Activated CD4-positive, alpha-beta T cell treated with anti-CD3 and anti-CD28 coated beads for 36 hours (primary cell): ENCODE measurements at regions not wholly inside any gene's neighbourhood (a gene's known extent, or its start where the extent isn't known, plus 50 kb on each side); places are given as distances from the start of the nearest gene placed in this dataset.

Experiments used
- ATAC-seq: fragments of 200-7000 bp; cut with Tn5 transposase; one replicate; pipeline ENCODE4 v1.10.0; 2021; ENCODE audit warnings: mild to moderate bottlenecking, moderate library complexity
- CTCF ChIA-PET: fragments of 350-600 bp; sonication (Branson Sonifier 250); formaldehyde crosslinking; loops from one replicate; lab custom pipeline; 2021; ENCODE audit warnings: antibody characterized with exemption; lab: Charles Lee
- POLR2A ChIA-PET: fragments of 350-600 bp; sonication (Branson Sonifier 250); formaldehyde crosslinking; loops from one replicate; lab custom pipeline; 2021; ENCODE audit warnings: antibody characterized with exemption, inconsistent platforms; lab: Charles Lee
- DNase-seq: peaks from one replicate; pipeline ENCODE4 v3.0.0-alpha.2; 2020
- H3K27ac Mint-ChIP-seq: one replicate; pipeline ENCODE4 v1.8.0; 2021; ENCODE audit warnings: mixed read lengths
- H3K27me3 Mint-ChIP-seq: one replicate; pipeline ENCODE4 v1.8.0; 2021; ENCODE audit warnings: mixed read lengths
- H3K36me3 Mint-ChIP-seq: one replicate; pipeline ENCODE4 v1.8.0; 2021; ENCODE audit warnings: low read depth, mixed read lengths
- H3K4me1 Mint-ChIP-seq: one replicate; pipeline ENCODE4 v1.8.0; 2021; ENCODE audit warnings: mixed read lengths
- H3K4me3 Mint-ChIP-seq: one replicate; pipeline ENCODE4 v1.8.0; 2021; ENCODE audit warnings: mild to moderate bottlenecking, moderate library complexity, mixed read lengths
- H3K9me3 Mint-ChIP-seq: one replicate; pipeline ENCODE4 v1.8.0; 2021; ENCODE audit warnings: low read depth, mixed read lengths
- intact Hi-C, 2 experiments: fragments of 100-400 bp; cut with DNase I in 1 of 2; cut with micrococcal nuclease in 1 of 2; formaldehyde crosslinking; loops; one replicate each; pipeline versions ENCODE4 v1.14.2 to v1.15.1; 2022 to 2024; cut with DNase I, micrococcal nuclease

DNA sequence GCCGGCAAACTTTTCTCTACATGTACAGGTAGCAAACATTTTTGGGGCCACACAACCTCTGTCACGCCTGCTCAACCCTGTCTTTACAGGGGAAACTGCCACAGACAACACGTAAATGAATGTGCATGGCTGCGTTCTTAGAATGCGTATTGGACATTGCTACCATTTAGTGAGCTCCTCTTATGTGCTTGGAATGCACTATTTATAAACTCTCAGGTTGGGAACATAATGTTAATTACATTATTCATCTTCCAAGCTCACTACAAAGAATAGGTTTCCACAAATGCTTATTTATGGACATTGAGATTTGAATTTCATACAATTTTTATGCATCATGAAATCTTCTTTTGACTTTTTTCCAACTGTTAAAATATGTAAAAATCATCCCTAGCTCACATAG is 92.0 kb upstream of the RPS6KA2 start:
- Mint-ChIP-seq H3K27ac (no peak overlapping the region), H3K36me3 (no peaks in the 10 kb centered on the region), H3K4me3 (no peak overlapping the region), H3K4me1 (no peaks in the 10 kb centered on the region), H3K9me3 (no peaks in the 10 kb centered on the region), H3K27me3 (no peaks in the 10 kb centered on the region)
- ChIA-PET POLR2A (no interaction called here), CTCF (no interaction called here)
- ATAC-seq (no peak), DNase-seq (no peak)
- intact Hi-C loops = no loop called here

DNA sequence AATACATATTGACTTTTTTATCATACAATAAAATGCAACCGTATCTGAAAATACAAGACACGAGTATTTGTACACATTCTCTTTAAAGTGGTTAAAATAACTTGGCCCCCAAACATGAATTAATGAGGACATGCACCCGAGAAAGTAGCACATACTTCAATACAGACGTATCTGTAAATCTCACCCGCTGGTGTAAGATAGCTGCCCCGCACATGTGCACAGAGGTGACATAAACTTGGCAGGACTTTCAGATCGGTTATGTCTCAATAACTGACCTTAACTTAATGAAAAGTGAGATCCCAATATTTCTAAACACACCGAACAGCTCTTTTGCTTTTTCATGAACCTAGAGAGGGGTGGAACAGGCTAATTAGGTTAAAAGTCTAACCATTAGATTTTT is 91.5 kb upstream of the RPS6KA2 start:
- Mint-ChIP-seq H3K36me3 (no peaks in the 10 kb centered on the region), H3K27me3 (no peaks in the 10 kb centered on the region), H3K4me1 (no peaks in the 10 kb centered on the region), H3K4me3 (no peak overlapping the region), H3K9me3 (no peaks in the 10 kb centered on the region), H3K27ac (no peak overlapping the region)
- no peak for DNase-seq
- ChIA-PET CTCF (no interaction called here), POLR2A (no interaction called here)
- intact Hi-C loops = no loop called here
- ATAC-seq = no peak

DNA sequence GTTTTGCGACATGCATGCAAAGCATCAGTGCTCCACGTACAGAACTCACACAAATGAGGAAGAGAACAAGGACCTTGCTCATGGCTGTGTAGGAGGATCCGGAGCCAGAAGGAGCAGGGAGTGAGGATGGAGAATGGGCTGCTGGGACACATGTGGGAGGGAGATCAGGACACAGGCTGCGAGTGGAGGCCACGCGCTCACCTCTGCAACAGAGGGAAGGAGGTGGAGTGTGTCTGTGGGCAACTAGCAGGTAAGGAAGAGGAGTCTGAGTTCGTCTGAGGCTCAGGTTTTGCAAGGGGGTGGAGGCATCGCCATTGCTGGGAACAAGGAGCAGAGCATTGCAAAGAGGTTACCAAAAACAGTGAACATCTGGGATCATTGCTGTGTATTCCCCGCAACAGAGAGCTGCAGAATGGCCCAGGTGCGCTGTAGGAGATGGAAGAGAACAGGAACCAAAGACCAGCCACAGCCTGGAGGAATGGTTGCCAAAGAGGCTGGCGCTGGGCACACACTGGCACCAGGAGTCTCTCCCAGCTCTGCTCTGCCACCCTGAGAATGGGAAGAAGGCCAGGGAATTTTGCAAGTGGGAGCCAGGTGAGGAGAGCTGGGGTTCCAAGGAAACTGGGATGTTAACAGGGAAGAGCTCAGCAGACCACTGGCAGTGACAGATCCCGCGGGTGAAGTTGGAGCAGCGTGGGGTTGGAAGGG is 90.0 kb upstream of the RPS6KA2 start:
- Mint-ChIP-seq H3K4me1 (no peaks in the 10 kb centered on the region), H3K9me3 (no peaks in the 10 kb centered on the region), H3K27me3 (no peaks in the 10 kb centered on the region), H3K27ac (no peak overlapping the region), H3K36me3 (no peaks in the 10 kb centered on the region), H3K4me3 (no peak overlapping the region)
- POLR2A ChIA-PET = no interaction called here
- CTCF ChIA-PET = no interaction called here
- ATAC-seq = no peak
- no peak for DNase-seq
- intact Hi-C loops = no loop called here

DNA sequence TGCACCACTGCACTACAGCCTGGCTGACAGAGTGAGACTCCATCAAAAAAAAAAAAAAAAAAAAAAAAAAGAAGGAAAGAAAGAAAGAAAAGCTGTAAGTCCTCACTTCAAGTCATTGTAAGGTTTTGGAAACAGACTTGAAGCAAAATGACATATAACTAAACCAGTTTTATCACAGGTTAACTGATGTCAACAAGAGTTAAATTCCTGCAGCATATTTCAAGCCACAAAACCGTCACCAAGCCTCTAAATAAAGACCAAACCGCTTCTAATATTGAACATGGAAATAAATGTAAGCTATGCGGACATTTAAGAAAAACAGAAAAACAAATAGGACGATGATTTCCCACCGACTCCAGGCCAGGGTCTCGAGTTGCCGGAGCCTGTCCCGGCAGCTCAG is 88.9 kb upstream of the RPS6KA2 start:
- H3K27ac Mint-ChIP-seq = no peak overlapping the region
- POLR2A ChIA-PET = no interaction called here
- intact Hi-C loops = no loop called here
- H3K27me3 Mint-ChIP-seq = no peaks in the 10 kb centered on the region
- ATAC-seq (no peak), DNase-seq (no peak)
- H3K36me3 Mint-ChIP-seq = no peaks in the 10 kb centered on the region
- peaks cover 5% of the 10 kb centered on the region for H3K9me3 Mint-ChIP-seq
- H3K4me3 Mint-ChIP-seq = no peak overlapping the region
- H3K4me1 Mint-ChIP-seq = no peaks in the 10 kb centered on the region
- CTCF ChIA-PET = no interaction called here

DNA sequence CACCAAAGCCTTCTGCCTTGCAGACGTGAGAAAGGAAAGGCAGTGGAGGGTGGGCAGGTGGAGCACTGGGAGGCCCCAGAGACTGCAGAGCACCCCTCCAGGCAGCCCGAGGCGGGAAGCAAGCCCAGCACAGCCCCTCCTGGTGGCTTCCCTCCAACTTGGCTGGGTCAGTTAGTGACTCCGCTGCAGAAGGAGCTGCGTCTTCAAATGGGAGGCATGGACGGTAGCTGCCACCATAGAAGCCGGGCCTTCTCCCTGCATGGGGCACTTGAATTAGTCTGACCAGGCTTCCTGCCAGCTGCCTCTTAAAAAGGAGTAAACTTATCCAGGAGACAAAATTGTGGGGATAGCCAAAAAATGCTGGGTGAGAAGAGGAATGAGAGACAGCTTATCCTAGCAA is 88.0 kb upstream of the RPS6KA2 start:
- CTCF ChIA-PET = no interaction called here
- no peaks in the 10 kb centered on the region for H3K4me1 Mint-ChIP-seq
- POLR2A ChIA-PET = no interaction called here
- ATAC-seq (no peak), DNase-seq (no peak)
- no peak overlapping the region for H3K27ac Mint-ChIP-seq
- intact Hi-C loops = no loop called here
- H3K27me3 Mint-ChIP-seq = no peaks in the 10 kb centered on the region
- H3K4me3 Mint-ChIP-seq = no peak overlapping the region
- peaks cover 5% of the 10 kb centered on the region for H3K9me3 Mint-ChIP-seq
- no peaks in the 10 kb centered on the region for H3K36me3 Mint-ChIP-seq

DNA sequence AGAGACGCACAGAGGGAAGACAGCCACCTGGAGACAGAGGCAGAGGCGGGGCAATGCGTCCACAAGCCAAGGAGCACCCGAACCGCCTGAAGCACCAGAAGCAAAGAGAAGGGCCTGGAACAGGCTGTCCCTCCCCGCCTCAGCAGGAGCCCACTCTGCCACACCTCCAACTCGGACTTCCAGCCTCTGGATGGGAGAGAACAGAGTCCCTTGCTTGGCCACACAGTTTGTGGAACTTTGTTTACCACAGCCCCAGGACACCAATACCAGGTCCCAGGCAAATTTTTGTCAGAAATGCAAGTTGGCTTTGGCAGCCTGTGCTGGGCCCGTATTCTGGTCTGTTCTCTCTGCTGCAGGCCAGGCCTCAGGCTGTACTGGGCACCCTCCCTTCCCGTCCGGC is 87.5 kb upstream of the RPS6KA2 start:
- POLR2A ChIA-PET = no interaction called here
- ATAC-seq (no peak), DNase-seq (no peak)
- H3K4me1 Mint-ChIP-seq = no peaks in the 10 kb centered on the region
- no peak overlapping the region for H3K4me3 Mint-ChIP-seq
- no peak overlapping the region for H3K27ac Mint-ChIP-seq
- no peaks in the 10 kb centered on the region for H3K27me3 Mint-ChIP-seq
- intact Hi-C loops = no loop called here
- CTCF ChIA-PET = no interaction called here
- peaks cover 5% of the 10 kb centered on the region for H3K9me3 Mint-ChIP-seq
- no peaks in the 10 kb centered on the region for H3K36me3 Mint-ChIP-seq

DNA sequence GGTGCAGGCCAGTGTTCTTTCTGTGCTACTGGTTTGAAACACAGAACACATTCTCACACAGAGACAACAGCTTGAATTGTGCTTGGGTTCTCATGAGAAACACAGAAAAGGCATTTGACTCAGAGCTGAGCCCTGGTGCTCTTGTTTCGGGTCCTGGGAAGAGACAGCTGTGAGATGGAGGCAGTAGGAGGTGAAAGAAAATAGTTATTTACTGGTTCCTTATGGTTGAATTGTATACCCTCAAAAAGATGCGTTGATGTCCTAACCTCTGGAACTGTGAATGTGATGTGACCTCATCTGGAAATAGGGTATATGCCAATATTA is 87.1 kb upstream of the RPS6KA2 start:
- H3K4me1 Mint-ChIP-seq = no peaks in the 10 kb centered on the region
- no peak overlapping the region for H3K4me3 Mint-ChIP-seq
- no peaks in the 10 kb centered on the region for H3K36me3 Mint-ChIP-seq
- ChIA-PET POLR2A (no interaction called here), CTCF (no interaction called here)
- intact Hi-C loops = no loop called here
- H3K27ac Mint-ChIP-seq = no peak overlapping the region
- H3K27me3 Mint-ChIP-seq = no peaks in the 10 kb centered on the region
- ATAC-seq (no peak), DNase-seq (no peak)
- peaks cover 5% of the 10 kb centered on the region for H3K9me3 Mint-ChIP-seq

DNA sequence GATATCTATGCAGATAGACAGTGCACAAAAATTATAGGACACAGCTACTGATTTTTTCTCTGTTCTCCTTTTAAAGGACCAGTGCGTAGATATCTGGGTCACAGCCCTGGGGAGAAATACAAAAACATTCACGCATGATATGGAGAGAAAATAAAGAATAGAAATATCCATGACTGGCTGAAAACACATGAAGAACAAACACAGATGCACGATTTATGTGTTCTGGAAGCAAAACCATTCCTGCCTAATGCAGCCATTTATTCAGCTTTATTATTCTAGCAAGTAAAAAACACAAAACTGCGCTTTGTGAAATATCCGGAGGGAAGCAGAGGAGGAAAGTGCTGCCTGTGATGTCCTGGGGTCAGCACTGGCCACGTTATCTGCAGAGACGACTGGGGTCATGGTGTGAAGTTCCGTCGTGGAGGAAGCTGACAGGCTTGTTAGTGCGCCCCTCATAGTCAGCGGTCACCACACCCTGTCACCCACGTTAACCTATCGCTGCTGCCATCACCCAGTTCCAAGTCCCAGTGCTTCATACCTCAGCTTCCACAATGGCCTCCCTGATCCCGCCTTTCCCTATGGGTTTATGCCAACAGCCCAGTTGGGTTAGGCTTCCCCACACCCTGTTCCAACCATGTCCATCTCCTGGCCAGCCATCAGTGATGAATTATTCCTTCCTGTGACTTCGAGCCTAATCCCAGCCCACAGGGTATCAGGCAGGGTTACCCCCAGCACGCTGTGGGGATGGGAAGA is 86.6 kb upstream of the RPS6KA2 start:
- DNase-seq (no peak), ATAC-seq (no peak)
- Mint-ChIP-seq H3K9me3 (peaks cover 5% of the 10 kb centered on the region), H3K27me3 (no peaks in the 10 kb centered on the region), H3K27ac (no peak overlapping the region), H3K4me3 (no peak overlapping the region), H3K4me1 (no peaks in the 10 kb centered on the region), H3K36me3 (no peaks in the 10 kb centered on the region)
- intact Hi-C loops = no loop called here
- ChIA-PET POLR2A (no interaction called here), CTCF (interaction anchor here (0.6 to 1.0 kb wide), 2 partner anchors 39 to 61 kb away, joined by 3 read pairs; no protein-coding TSS in a partner anchor)

DNA sequence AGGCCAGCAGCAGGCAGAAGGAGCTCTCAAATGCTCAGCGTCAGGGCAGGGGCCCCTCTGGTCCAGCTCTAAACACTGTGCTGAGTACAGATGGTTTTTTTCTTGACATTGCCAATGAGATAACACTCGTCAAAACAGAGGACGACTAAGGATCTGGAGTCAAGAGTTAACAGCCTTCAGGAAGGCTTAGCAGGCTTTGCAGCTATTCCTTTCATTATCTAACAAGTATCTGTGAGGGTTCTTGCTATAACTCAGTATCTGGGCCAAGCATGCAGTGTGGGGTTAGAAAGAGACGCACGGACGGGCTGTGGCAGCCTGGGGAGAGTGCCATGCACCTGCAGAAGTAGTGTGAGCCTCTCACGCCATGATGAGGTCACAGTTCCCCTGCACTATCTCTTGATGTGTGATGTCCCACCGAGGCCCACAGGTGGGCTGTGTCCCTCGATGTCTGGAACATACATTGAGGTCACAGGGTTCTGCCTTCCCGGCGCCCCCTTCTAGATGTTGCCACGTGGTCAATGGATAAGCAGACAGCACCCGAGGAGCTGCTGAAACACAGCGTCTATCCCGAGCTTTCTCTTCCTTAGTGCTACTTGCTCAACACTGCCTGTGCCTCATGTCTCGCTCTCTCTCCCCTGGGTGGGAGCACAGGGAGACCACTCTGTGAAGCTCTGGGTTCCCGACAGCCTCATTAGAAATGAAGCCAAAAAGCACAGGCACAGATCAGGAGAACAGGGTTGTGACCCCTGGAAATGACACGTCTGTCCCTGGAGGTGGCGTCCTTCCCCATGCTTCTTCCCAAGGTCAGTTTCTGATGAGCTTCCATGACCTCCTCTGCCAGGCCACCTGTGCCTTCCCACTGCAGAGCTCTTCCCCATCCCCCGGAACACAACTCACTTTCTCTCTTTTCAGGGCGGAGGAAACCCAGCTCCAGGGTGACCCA is 85.5 kb upstream of the RPS6KA2 start:
- Mint-ChIP-seq H3K9me3 (peaks cover 5% of the 10 kb centered on the region), H3K4me3 (no peak overlapping the region), H3K27ac (no peak overlapping the region), H3K27me3 (no peaks in the 10 kb centered on the region), H3K4me1 (no peaks in the 10 kb centered on the region), H3K36me3 (no peaks in the 10 kb centered on the region)
- intact Hi-C loops = no loop called here
- DNase-seq (no peak), ATAC-seq (no peak)
- ChIA-PET CTCF (interaction anchor here (1.0 kb wide), 1 partner anchor 62 kb away, joined by 3 read pairs; no protein-coding TSS in a partner anchor), POLR2A (no interaction called here)

DNA sequence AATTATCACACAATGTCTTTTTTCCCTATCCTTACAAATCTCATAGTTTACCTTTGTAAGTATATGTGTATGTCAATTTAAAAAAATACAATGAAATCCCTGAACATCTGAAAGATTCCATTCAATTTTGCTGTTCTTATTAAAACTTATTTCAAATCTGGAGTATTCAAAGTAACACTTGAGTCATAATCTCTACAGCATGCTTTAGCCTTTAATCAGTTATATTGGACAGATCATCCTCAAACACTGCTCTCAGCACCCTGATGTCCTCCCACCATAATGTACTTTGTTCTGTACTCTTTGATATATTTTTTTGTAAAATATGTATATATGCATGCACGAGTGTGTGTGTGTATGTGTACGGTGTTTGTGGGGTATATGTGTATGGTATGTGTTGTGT is 83.0 kb upstream of the RPS6KA2 start:
- POLR2A ChIA-PET = no interaction called here
- Mint-ChIP-seq H3K9me3 (peaks cover 5% of the 10 kb centered on the region), H3K27me3 (no peaks in the 10 kb centered on the region), H3K4me1 (no peaks in the 10 kb centered on the region), H3K27ac (no peak overlapping the region), H3K4me3 (no peak overlapping the region), H3K36me3 (no peaks in the 10 kb centered on the region)
- intact Hi-C loops = no loop called here
- ATAC-seq (no peak), DNase-seq (no peak)
- CTCF ChIA-PET = no interaction called here

DNA sequence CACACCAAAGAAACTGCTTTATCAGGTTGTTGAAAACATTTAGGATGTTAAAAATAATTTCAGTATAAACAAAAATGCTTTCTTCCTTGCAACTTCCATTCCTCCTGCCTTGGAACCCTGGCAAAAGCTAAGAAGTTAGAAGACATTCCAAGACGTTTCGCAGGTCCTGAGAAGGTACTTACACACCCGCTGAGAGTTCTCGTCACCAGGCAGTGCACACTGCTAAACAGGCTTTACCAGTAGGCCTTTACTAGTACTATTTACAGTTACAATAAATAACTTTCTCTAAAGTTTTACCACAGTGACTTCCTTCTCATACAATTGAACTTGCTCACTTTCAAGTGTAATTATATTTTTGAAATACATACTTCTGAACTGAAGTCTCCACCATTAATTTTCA is 81.4 kb upstream of the RPS6KA2 start:
- no peak overlapping the region for H3K27ac Mint-ChIP-seq
- ATAC-seq = no peak
- DNase-seq = no peak
- intact Hi-C loops = no loop called here
- H3K4me3 Mint-ChIP-seq = no peak overlapping the region
- ChIA-PET CTCF (no interaction called here), POLR2A (no interaction called here)
- no peaks in the 10 kb centered on the region for H3K36me3 Mint-ChIP-seq
- peaks cover 5% of the 10 kb centered on the region for H3K9me3 Mint-ChIP-seq
- H3K27me3 Mint-ChIP-seq = no peaks in the 10 kb centered on the region
- no peaks in the 10 kb centered on the region for H3K4me1 Mint-ChIP-seq
